OCI-LY1 (cell line): ENCODE measurements at regions not wholly inside any gene's neighbourhood (a gene's known extent, or its start where the extent isn't known, plus 50 kb on each side); places are given as distances from the start of the nearest gene placed in this dataset.

Source experiments
- CTCF ChIP-seq: fragments of 200-600 bp; sonication (generic), shearing (Covaris generic); IDR thresholded peaks from 2 replicates; pipeline ENCODE4 v1.5.1; 2017; ENCODE audit warnings: mild to moderate bottlenecking, antibody characterized with exemption, low read length, moderate library complexity, mixed read lengths
- EZH2 ChIP-seq: fragments of 200-600 bp; sonication (generic), shearing (Covaris generic); IDR thresholded peaks from 2 replicates; pipeline ENCODE4 v1.8.0; 2017; ENCODE audit warnings: borderline replicate concordance, mixed run types, mild to moderate bottlenecking, antibody characterized with exemption, low read length, moderate library complexity, mixed read lengths

- TF ChIP-seq CTCF: no peak
- TF ChIP-seq EZH2: no peak
Measured at GRCh38 chr21:24869862-24870261, 737.4 kb downstream of the MRPL39 start.
